22Rv1 (cell line): ENCODE measurements at regions not wholly inside any gene's neighbourhood (a gene's known extent, or its start where the extent isn't known, plus 50 kb on each side); places are given as distances from the start of the nearest gene placed in this dataset.
"Not testable (repeated sequence)": the region's sequence is repeated elsewhere in the genome, so short reads cannot be mapped to it uniquely, and the experiment has no call there.

ENCODE experiments used
- H3K27ac ChIP-seq: fragments of 450-650 bp; 2 replicates; pipeline ENCODE4 v1.5.1; 2017
- CTCF ChIP-seq: fragments of 450-650 bp; IDR thresholded peaks from 2 replicates; pipeline ENCODE4 v1.5.1; 2017; ENCODE audit warnings: mild to moderate bottlenecking
- ZFX ChIP-seq: fragments of 450-650 bp; IDR thresholded peaks from 2 replicates; pipeline ENCODE4 v1.6.1; 2017; ENCODE audit warnings: antibody characterized with exemption, borderline replicate concordance

GRCh38 chr18:76273956-76274355, 221.1 kb downstream of the ZNF516 start:
- H3K27ac ChIP-seq: no peak overlapping the region
- TF ChIP-seq ZFX (no peak), CTCF (no peak)

- TF ChIP-seq ZFX (no peak), CTCF (no peak)
- no peak overlapping the region for H3K27ac ChIP-seq
Observed at GRCh38 chr18:76273036-76273545, 222.0 kb downstream of the ZNF516 start.

- not testable (repeated sequence) for H3K27ac ChIP-seq
Observed at GRCh38 chr18:76267423-76267822, 227.6 kb downstream of the ZNF516 start.

GRCh38 chr18:76266236-76266991, 228.6 kb downstream of the ZNF516 start:
- TF ChIP-seq CTCF (no peak), ZFX (no peak)
- no peak overlapping the region for H3K27ac ChIP-seq

- no peak for TF ChIP-seq CTCF
- TF ChIP-seq ZFX: no peak
- H3K27ac ChIP-seq: no peak overlapping the region
Observed at GRCh38 chr18:76265497-76266235, 229.4 kb downstream of the ZNF516 start.

- TF ChIP-seq ZFX: no peak
- no peak for TF ChIP-seq CTCF
Observed at GRCh38 chr18:76264876-76265250, 230.2 kb downstream of the ZNF516 start.

GRCh38 chr18:76264198-76264875, 230.7 kb downstream of the ZNF516 start:
- TF ChIP-seq ZFX (no peak), CTCF (no peak)
- H3K27ac ChIP-seq: no peak overlapping the region

More at GRCh38 chr18:76264876-76265250, 230.2 kb downstream of the ZNF516 start:
- no peak overlapping the region for H3K27ac ChIP-seq
